Esophagus squamous epithelium (tissue), 5 donors: ENCODE measurements at regions not wholly inside any gene's neighbourhood (a gene's known extent, or its start where the extent isn't known, plus 50 kb on each side); places are given as distances from the start of the nearest gene placed in this dataset.

Source experiments
- DNase-seq: peaks from one replicate; lab custom pipeline; 2025; lab: John Stamatoyannopoulos, UW
- H3K27ac ChIP-seq, 4 donors: fragments of 200-600 bp; sonication (generic); one replicate each; pipeline ENCODE4 v1.5.1; 2016 to 2019; ENCODE audit warnings: mild to moderate bottlenecking in 1 of 4
- H3K27me3 ChIP-seq, 4 donors: fragments of 200-600 bp; sonication (generic); 1 replicate in 3 of 4; 2 replicates in 1 of 4; pipeline versions ENCODE4 v1.5.1 to v1.6.0; 2017 to 2021; ENCODE audit warnings: antibody characterized with exemption in 1 of 4
- H3K36me3 ChIP-seq, 3 donors: fragments of 200-600 bp; sonication (generic); one replicate each; pipeline ENCODE4 v1.5.1; 2016 to 2019
- H3K4me1 ChIP-seq, 3 donors: fragments of 200-600 bp; sonication (generic); one replicate each; pipeline ENCODE4 v1.5.1; 2017 to 2019
- H3K4me3 ChIP-seq, 4 donors: fragments of 200-600 bp; sonication (generic); 1 replicate in 3 of 4; 2 replicates in 1 of 4; pipeline ENCODE4 v1.5.1; 2016 to 2019; ENCODE audit warnings: mild to moderate bottlenecking in 2 of 4, moderate library complexity in 1 of 4
- H3K9me3 ChIP-seq, 3 donors: fragments of 200-600 bp; sonication (generic); one replicate each; pipeline ENCODE4 v1.5.1; 2016 to 2019
- POLR2A ChIP-seq, 4 donors: fragments of 450-650 bp; IDR thresholded peaks; one replicate each; pipeline ENCODE4 v1.6.1; 2017; ENCODE audit warnings: antibody characterized with exemption in 4 of 4, mild to moderate bottlenecking in 4 of 4, moderate library complexity in 3 of 4
- WGBS, 2 donors: methylation state at CpG; one replicate each; pipeline ENCODE4 v1.1.5; 2018; 5-methylcytosine and 5-hydroxymethylcytosine counted together
- intact Hi-C: fragments of 100-400 bp; cut with DNase I; formaldehyde crosslinking; loops from one replicate; pipeline ENCODE4 v1.15.0; 2022
- TF ChIP-seq, protein P1 (sequence below), 6 experiments: fragments of 450-650 bp in 4 of 6; fragments of 200-600 bp in 2 of 6; sonication (generic) in 2 of 6; IDR thresholded peaks; one replicate each; pipeline ENCODE4 v1.5.1; 2016 to 2019; ENCODE audit warnings: antibody characterized with exemption in 6 of 6, mild to moderate bottlenecking in 4 of 6, moderate library complexity in 4 of 6
- donor health status: DM: yes; HTN: yes; CAD: no.

DNA sequence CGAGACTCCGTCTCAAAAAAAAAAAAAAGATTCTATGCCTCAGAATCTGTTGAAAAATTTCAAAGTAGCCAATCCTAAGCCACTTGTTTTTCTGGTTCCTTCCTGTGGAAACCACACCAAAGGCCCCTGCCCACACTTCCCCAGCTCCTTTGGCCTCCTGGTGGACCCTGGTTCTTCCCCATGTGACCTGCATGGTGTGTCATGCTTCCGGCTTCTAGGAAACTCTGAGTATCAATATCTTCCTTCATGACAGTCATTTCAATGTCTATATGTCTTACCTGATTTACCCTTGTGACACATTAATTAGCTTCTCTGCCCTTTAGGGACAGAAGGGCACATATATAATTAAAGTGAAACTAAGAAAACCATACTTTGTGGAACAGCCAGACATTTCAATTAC, 80.4 kb upstream of the GRB10 start:
- peaks cover 0 to 12% (median 0%) of the 10 kb centered on the region in 3 donors for H3K4me1 ChIP-seq

DNA sequence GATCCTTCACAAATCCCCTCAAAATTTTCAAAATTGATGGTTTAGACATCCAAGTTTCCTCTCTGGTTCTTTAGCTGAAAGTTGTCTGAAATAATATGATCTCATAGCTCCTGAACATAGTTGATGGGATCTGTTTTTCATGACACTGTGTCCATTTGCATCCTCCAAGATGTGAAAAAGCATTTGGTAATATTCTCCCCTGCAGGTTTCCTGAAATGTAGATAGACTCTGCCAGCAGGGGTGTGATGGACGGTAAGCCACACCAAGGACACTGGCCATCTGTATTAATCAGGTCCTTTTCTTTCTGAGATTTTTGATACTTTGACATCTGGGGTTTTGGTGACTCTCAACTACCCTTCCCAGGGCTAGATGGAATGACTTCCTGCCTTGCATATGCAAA, 79.6 kb upstream of the GRB10 start:
- Histone ChIP-seq H3K4me1 (peaks cover 0 to 12% (median 0%) of the 10 kb centered on the region in 3 donors), H3K9me3 (no peaks in the 10 kb centered on the region), H3K27me3 (peaks cover 0 to under 1% (median 0%) of the 10 kb centered on the region in 4 donors), H3K4me3 (no peak overlapping the region), H3K27ac (no peak overlapping the region), H3K36me3 (no peaks in the 10 kb centered on the region)
- intact Hi-C loops = no loop called here
- TF ChIP-seq, protein P1, sequence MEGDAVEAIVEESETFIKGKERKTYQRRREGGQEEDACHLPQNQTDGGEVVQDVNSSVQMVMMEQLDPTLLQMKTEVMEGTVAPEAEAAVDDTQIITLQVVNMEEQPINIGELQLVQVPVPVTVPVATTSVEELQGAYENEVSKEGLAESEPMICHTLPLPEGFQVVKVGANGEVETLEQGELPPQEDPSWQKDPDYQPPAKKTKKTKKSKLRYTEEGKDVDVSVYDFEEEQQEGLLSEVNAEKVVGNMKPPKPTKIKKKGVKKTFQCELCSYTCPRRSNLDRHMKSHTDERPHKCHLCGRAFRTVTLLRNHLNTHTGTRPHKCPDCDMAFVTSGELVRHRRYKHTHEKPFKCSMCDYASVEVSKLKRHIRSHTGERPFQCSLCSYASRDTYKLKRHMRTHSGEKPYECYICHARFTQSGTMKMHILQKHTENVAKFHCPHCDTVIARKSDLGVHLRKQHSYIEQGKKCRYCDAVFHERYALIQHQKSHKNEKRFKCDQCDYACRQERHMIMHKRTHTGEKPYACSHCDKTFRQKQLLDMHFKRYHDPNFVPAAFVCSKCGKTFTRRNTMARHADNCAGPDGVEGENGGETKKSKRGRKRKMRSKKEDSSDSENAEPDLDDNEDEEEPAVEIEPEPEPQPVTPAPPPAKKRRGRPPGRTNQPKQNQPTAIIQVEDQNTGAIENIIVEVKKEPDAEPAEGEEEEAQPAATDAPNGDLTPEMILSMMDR (IDR thresholded peaks at IDR 0.05) = no peak
- no peak for TF ChIP-seq POLR2A (IDR thresholded peaks at IDR 0.05)
- no peak for DNase-seq
- 88 to 93% methylated on average over 1 of the region's 1 CpG for WGBS, 2 donors

More for the DNA sequence above, 80.4 kb upstream of the GRB10 start:
- intact Hi-C loops = no loop called here
- H3K36me3 ChIP-seq = no peaks in the 10 kb centered on the region
- no peak overlapping the region for H3K4me3 ChIP-seq
- H3K27ac ChIP-seq = no peak overlapping the region
- peaks cover 0 to 7% (median 0%) of the 10 kb centered on the region in 4 donors for H3K27me3 ChIP-seq
- 65 to 87% methylated on average over 3 of the region's 3 CpGs for WGBS, 2 donors
- H3K9me3 ChIP-seq = no peaks in the 10 kb centered on the region
- TF ChIP-seq, protein P1 (IDR thresholded peaks at IDR 0.05) = no peak
- no peak for TF ChIP-seq POLR2A (IDR thresholded peaks at IDR 0.05)
- no peak for DNase-seq

DNA sequence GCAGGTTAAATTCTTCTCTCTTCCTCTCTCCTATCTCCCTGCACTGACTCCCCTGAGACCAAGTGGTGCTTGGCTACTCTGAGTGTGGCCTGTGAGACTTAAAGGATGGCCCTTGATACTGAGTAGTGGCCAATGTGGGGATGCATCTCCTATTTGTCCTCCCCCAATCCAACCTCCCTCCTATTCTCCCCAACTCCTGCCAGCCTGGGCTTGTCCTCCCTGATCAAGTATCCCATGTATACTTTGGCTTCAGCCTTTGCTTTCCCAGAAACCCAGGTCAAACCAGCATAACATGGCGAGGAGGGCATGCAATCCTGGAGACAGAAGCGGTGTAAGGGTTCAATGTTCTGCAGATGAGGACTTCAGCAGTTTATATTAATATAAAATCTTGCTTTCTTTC, 77.9 kb upstream of the GRB10 start:
- intact Hi-C loops = no loop called here
- DNase-seq = no peak
- TF ChIP-seq, protein P1 (IDR thresholded peaks at IDR 0.05) = no peak
- no peak for TF ChIP-seq POLR2A (IDR thresholded peaks at IDR 0.05)
- Histone ChIP-seq H3K9me3 (no peaks in the 10 kb centered on the region), H3K36me3 (no peaks in the 10 kb centered on the region), H3K27me3 (no peaks in the 10 kb centered on the region), H3K27ac (no peak overlapping the region), H3K4me1 (peaks cover 0 to 9% (median 0%) of the 10 kb centered on the region in 3 donors), H3K4me3 (no peak overlapping the region)
- 31 to 68% methylated on average over 2 of the region's 2 CpGs for WGBS, 2 donors

DNA sequence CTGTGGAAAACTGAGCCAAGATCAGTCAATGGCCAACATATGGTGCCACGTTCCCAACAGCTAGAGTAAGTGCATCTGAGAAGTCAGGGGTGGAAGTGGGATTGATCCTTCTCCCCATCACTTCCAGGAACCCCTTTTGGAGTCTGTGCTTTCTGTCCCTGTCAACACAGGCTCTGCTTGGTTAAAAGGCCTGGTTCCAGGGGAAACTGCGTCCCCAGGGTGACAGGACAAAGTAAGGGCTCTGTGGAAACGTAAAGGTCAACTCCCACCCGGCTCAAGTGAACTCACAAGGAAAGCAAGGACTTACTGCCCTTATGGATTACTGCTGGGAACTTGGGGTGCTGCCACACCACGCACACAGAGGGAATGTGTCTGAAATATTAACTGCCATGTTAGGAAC, 77.5 kb upstream of the GRB10 start:
- H3K4me1 ChIP-seq = peaks cover 0 to 4% (median 0%) of the 10 kb centered on the region in 3 donors
- H3K36me3 ChIP-seq = no peaks in the 10 kb centered on the region
- TF ChIP-seq, protein P1 (IDR thresholded peaks at IDR 0.05) = no peak
- no peak for TF ChIP-seq POLR2A (IDR thresholded peaks at IDR 0.05)
- intact Hi-C loops = no loop called here
- no peak overlapping the region for H3K27ac ChIP-seq
- no peaks in the 10 kb centered on the region for H3K9me3 ChIP-seq
- no peak overlapping the region for H3K4me3 ChIP-seq
- 90 to 95% methylated on average over 5 of the region's 5 CpGs for WGBS, 2 donors
- H3K27me3 ChIP-seq = no peaks in the 10 kb centered on the region
- no peak for DNase-seq

DNA sequence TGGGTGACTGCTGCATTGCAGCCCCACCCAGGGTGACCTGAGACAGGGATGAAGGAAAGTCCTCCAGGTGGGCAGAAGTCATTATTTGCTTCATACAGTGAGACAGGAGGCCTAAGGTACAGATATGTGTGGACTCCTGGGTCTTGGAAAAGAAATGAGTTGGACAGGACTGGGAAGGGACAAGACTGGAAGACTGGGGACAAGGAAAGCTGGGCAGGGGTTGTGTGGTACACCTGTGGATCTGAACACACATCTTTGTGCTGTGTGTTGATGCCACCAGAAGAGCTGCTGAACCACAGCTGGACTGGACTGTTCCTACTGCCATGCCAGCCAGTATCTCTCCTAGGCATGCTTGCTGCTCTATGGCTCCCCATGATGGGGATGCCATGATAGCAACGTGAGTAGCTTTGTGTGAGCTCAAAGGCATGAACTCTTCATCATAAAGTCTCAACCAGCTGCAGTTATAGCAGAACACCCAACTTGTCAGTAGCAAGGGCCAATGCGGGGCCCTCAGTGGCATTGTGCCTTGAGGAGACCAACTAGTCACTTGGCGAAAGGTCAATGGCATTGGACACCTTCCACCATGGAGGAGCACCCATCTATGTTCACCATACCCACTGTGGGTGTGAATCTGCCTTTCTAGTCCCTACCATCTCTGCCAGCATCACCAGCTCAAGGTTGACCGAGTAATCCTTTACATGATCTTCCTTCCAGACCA, 76.0 kb upstream of the GRB10 start:
- DNase-seq = no peak
- H3K4me3 ChIP-seq = no peak overlapping the region
- no peaks in the 10 kb centered on the region for H3K4me1 ChIP-seq
- intact Hi-C loops = no loop called here
- TF ChIP-seq, protein P1 (IDR thresholded peaks at IDR 0.05) = no peak
- TF ChIP-seq POLR2A (IDR thresholded peaks at IDR 0.05) = no peak
- H3K27me3 ChIP-seq = no peaks in the 10 kb centered on the region
- WGBS, 2 donors = 84 to 88% methylated on average over 4 of the region's 4 CpGs
- no peaks in the 10 kb centered on the region for H3K9me3 ChIP-seq
- no peaks in the 10 kb centered on the region for H3K36me3 ChIP-seq
- no peak overlapping the region for H3K27ac ChIP-seq
